PC-3 (cell line): ENCODE measurements at regions not wholly inside any gene's neighbourhood (a gene's known extent, or its start where the extent isn't known, plus 50 kb on each side); places are given as distances from the start of the nearest gene placed in this dataset.

ENCODE experiments used
- EZH2 ChIP-seq: fragments of 300-600 bp; sonication (generic); IDR thresholded peaks from one replicate; pipeline ENCODE4 v1.6.1; 2017; ENCODE audit warnings: antibody characterized with exemption, mild to moderate bottlenecking, low read length; ENCODE audit not compliant: unreplicated experiment
- TF ChIP-seq, protein P1 (sequence below): fragments of 300-600 bp; sonication (generic); conservative IDR thresholded peaks from 2 replicates; pipeline ENCODE4 v1.5.1; 2017; ENCODE audit warnings: antibody characterized with exemption, low read depth, mild to moderate bottlenecking, low read length

- TF ChIP-seq, protein P1, sequence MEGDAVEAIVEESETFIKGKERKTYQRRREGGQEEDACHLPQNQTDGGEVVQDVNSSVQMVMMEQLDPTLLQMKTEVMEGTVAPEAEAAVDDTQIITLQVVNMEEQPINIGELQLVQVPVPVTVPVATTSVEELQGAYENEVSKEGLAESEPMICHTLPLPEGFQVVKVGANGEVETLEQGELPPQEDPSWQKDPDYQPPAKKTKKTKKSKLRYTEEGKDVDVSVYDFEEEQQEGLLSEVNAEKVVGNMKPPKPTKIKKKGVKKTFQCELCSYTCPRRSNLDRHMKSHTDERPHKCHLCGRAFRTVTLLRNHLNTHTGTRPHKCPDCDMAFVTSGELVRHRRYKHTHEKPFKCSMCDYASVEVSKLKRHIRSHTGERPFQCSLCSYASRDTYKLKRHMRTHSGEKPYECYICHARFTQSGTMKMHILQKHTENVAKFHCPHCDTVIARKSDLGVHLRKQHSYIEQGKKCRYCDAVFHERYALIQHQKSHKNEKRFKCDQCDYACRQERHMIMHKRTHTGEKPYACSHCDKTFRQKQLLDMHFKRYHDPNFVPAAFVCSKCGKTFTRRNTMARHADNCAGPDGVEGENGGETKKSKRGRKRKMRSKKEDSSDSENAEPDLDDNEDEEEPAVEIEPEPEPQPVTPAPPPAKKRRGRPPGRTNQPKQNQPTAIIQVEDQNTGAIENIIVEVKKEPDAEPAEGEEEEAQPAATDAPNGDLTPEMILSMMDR = no peak
- TF ChIP-seq EZH2 = no peak
These were observed 84.5 kb downstream of the ZIC1 start for GRCh38 chr3:147493666-147494065.
